Activated naive CD8-positive, alpha-beta T cell treated with anti-CD3 and anti-CD28 coated beads, Interleukin-2, amount 50 U/mL, for 24 hours (primary cell): ENCODE measurements at regions not wholly inside any gene's neighbourhood (a gene's known extent, or its start where the extent isn't known, plus 50 kb on each side); places are given as distances from the start of the nearest gene placed in this dataset.

ENCODE experiments used
- ATAC-seq: fragments of 150-1000 bp; cut with Tn5 transposase; one replicate; pipeline ENCODE4 v1.10.0; 2021
- DNase-seq: peaks from one replicate; pipeline ENCODE4 v3.0.0; 2021
- H3K27ac Mint-ChIP-seq: one replicate; pipeline ENCODE4 v1.8.0; 2021; ENCODE audit warnings: mild to moderate bottlenecking, mixed read lengths
- H3K27me3 Mint-ChIP-seq: one replicate; pipeline ENCODE4 v1.8.0; 2021; ENCODE audit warnings: mixed read lengths
- H3K36me3 Mint-ChIP-seq: one replicate; pipeline ENCODE4 v1.8.0; 2021; ENCODE audit warnings: low read depth, mixed read lengths
- H3K4me1 Mint-ChIP-seq: one replicate; pipeline ENCODE4 v1.8.0; 2021; ENCODE audit warnings: mixed read lengths
- H3K4me3 Mint-ChIP-seq: one replicate; pipeline ENCODE4 v1.8.0; 2021; ENCODE audit warnings: mild to moderate bottlenecking, moderate library complexity, mixed read lengths
- H3K9me3 Mint-ChIP-seq: one replicate; pipeline ENCODE4 v1.8.0; 2021; ENCODE audit warnings: mixed read lengths

GRCh38 chr2:111678651-111679050 is 205.3 kb downstream of the ANAPC1 start:
- ATAC-seq (no peak), DNase-seq (no peak)
- Mint-ChIP-seq H3K27me3 (peaks cover 7% of the 10 kb centered on the region), H3K36me3 (no peaks in the 10 kb centered on the region), H3K27ac (no peak overlapping the region), H3K4me1 (peaks cover 7% of the 10 kb centered on the region), H3K4me3 (no peak overlapping the region), H3K9me3 (no peaks in the 10 kb centered on the region)

DNA sequence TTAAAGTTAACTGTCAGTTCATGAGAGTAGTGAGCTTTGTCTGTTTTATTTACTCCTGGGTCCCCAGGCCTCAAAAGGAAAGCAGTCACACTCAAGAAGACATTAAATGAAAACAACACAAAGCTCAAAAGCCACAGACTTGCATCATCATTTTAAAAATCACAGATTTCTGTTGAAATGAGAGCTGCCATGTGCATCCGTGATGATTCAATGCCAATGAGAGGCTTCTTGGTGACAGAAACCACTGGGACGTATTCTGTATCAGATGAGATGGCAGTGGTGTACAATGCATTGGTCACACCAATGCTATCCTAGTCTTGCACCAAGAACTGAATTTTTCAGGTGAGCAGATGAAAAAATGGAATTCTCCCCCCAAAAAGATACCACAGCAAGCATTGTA is 204.8 kb downstream of the ANAPC1 start:
- ATAC-seq (peak; percentile 33), DNase-seq (no peak)
- H3K27ac Mint-ChIP-seq, result no peak overlapping the region
- H3K4me3 Mint-ChIP-seq, result no peak overlapping the region
- peaks cover 7% of the 10 kb centered on the region for H3K4me1 Mint-ChIP-seq
- no peaks in the 10 kb centered on the region for H3K9me3 Mint-ChIP-seq
- H3K36me3 Mint-ChIP-seq, result no peaks in the 10 kb centered on the region
- H3K27me3 Mint-ChIP-seq, result peaks cover 7% of the 10 kb centered on the region

DNA sequence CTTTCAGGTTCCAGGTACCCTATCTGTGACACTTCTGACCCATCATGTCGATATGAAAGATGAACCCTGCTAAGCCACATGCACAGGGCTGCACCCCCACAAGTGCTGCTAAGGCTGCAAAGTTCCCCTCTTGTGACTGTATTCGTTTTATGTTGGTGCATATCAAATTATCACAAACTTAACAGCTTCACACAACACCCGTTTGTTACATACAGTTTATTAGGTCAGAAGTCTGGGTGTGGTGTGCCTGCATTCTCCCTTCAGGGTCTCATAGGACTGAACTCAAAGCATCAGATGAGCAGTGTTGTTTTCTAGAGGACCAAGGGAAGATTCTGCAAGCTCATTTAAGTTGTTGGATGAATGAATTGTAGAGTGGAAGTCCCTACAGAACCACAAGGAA is 199.4 kb downstream of the ANAPC1 start:
- no peaks in the 10 kb centered on the region for H3K9me3 Mint-ChIP-seq
- no peaks in the 10 kb centered on the region for H3K4me1 Mint-ChIP-seq
- H3K36me3 Mint-ChIP-seq, result no peaks in the 10 kb centered on the region

GRCh38 chr2:111685342-111685741 is 198.7 kb downstream of the ANAPC1 start:
- H3K9me3 Mint-ChIP-seq, result no peaks in the 10 kb centered on the region
- no peak overlapping the region for H3K27ac Mint-ChIP-seq
- DNase-seq (no peak), ATAC-seq (no peak)
- H3K4me1 Mint-ChIP-seq, result no peaks in the 10 kb centered on the region
- H3K4me3 Mint-ChIP-seq, result no peak overlapping the region
- peaks cover 3% of the 10 kb centered on the region for H3K27me3 Mint-ChIP-seq
- H3K36me3 Mint-ChIP-seq, result no peaks in the 10 kb centered on the region

More for the DNA sequence above, 199.4 kb downstream of the ANAPC1 start:
- Mint-ChIP-seq H3K27me3 (peaks cover 3% of the 10 kb centered on the region), H3K27ac (no peak overlapping the region), H3K4me3 (no peak overlapping the region)
- ATAC-seq, result no peak
- no peak for DNase-seq

DNA sequence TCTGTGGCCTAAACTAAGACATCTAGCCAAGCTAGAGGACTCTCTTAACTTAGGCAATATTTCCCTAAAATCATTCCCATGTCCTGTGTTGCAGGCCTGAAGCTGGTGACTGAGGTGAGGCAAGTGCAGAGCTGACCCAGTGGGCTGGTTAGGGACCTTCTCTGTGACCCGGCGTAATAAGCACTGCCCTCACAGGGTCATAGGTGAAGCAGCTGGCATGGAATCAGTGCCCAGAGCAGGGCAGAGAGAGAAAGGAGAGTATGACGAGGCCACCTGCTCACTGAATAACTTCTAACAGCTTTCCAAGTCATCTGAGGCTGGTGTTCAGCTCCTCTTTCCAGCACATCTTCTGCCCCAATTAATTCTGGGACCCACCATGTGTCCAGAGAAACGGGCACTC is 197.0 kb downstream of the ANAPC1 start:
- Mint-ChIP-seq H3K4me1 (no peaks in the 10 kb centered on the region), H3K4me3 (no peak overlapping the region), H3K36me3 (no peaks in the 10 kb centered on the region), H3K27ac (no peak overlapping the region), H3K27me3 (peaks cover 3% of the 10 kb centered on the region), H3K9me3 (no peaks in the 10 kb centered on the region)
- DNase-seq (no peak), ATAC-seq (no peak)

- DNase-seq (no peak), ATAC-seq (no peak)
- no peak overlapping the region for H3K27ac Mint-ChIP-seq
- no peaks in the 10 kb centered on the region for H3K4me1 Mint-ChIP-seq
- no peaks in the 10 kb centered on the region for H3K9me3 Mint-ChIP-seq
- H3K4me3 Mint-ChIP-seq, result no peak overlapping the region
- H3K36me3 Mint-ChIP-seq, result no peaks in the 10 kb centered on the region
- peaks cover 3% of the 10 kb centered on the region for H3K27me3 Mint-ChIP-seq
These were observed 196.1 kb downstream of the ANAPC1 start for GRCh38 chr2:111687911-111688310.

DNA sequence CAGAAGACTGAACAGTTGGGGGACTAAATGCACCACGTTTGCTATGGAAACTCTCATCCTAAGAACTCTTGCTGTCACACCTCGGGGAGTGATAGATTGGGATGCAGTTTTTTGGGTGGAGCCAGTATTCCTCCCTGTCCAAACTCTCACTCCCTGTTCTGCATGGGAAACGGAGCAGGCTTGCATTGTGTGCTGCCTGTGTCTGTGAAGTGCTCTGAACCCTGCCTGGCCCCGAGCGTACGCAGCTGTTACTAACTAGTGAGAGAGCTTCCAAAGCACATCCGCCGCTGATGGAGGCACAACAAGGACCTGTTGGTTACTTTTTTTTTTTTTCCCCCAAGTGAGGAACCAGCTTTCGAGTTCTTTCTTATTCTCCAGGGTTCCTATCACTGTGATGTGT is 195.5 kb downstream of the ANAPC1 start:
- H3K9me3 Mint-ChIP-seq, result no peaks in the 10 kb centered on the region
- no peaks in the 10 kb centered on the region for H3K4me1 Mint-ChIP-seq
- H3K27me3 Mint-ChIP-seq, result peaks cover 3% of the 10 kb centered on the region
- DNase-seq (no peak), ATAC-seq (no peak)
- H3K4me3 Mint-ChIP-seq, result no peak overlapping the region
- H3K36me3 Mint-ChIP-seq, result no peaks in the 10 kb centered on the region
- no peak overlapping the region for H3K27ac Mint-ChIP-seq

DNA sequence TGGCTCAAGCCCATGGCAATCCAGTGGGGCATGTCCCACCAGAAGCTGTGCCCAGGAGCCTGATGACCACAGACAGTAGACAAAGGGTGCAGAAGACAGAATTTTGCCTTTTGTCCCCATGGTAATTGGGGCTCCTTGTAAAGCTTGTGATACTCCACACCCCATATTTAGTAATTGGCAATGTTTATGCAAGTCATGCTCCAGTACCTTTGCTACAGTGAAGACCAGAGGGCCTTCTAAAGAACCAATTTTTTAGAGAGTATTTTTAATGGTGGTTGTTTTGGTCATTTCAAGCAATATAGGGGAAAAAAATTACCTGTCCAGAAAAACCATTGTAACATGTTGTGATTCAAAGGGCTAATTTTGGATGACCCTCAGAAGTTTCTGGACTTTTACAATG is 194.8 kb downstream of the ANAPC1 start:
- Mint-ChIP-seq H3K27ac (no peak overlapping the region), H3K4me1 (no peaks in the 10 kb centered on the region), H3K36me3 (no peaks in the 10 kb centered on the region), H3K27me3 (peaks cover 6% of the 10 kb centered on the region), H3K4me3 (no peak overlapping the region), H3K9me3 (no peaks in the 10 kb centered on the region)
- DNase-seq (no peak), ATAC-seq (no peak)

DNA sequence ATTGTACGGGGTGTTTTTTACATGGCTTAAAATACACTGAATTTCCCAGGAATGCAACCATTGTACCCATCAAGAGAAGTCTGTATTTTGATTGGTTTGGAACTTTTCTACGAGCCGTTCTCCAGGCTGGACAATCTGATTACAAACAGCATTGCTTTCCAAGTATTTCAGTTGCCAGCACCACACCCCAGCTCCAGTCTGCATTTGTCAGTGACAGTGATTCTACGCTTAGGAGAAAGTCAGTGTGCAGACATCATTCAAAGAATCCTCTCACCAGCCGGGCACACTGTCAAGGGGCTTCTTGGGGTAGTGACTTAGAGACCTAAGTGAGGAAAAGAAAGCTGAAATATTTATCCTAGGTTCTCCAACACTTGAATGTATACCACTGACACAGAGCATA is 194.1 kb downstream of the ANAPC1 start:
- ATAC-seq, result no peak
- Mint-ChIP-seq H3K4me3 (no peak overlapping the region), H3K27ac (no peak overlapping the region), H3K27me3 (peaks cover 7% of the 10 kb centered on the region), H3K9me3 (no peaks in the 10 kb centered on the region), H3K4me1 (no peaks in the 10 kb centered on the region), H3K36me3 (no peaks in the 10 kb centered on the region)
- DNase-seq, result no peak

- DNase-seq (no peak), ATAC-seq (no peak)
- peaks cover 8% of the 10 kb centered on the region for H3K27me3 Mint-ChIP-seq
- no peaks in the 10 kb centered on the region for H3K9me3 Mint-ChIP-seq
- H3K27ac Mint-ChIP-seq, result no peak overlapping the region
- H3K36me3 Mint-ChIP-seq, result no peaks in the 10 kb centered on the region
- H3K4me1 Mint-ChIP-seq, result no peaks in the 10 kb centered on the region
- H3K4me3 Mint-ChIP-seq, result no peak overlapping the region
These were observed 192.7 kb downstream of the ANAPC1 start for GRCh38 chr2:111691164-111691875.

- Mint-ChIP-seq H3K4me1 (no peaks in the 10 kb centered on the region), H3K27ac (no peak overlapping the region), H3K4me3 (no peak overlapping the region), H3K9me3 (no peaks in the 10 kb centered on the region), H3K27me3 (peaks cover 8% of the 10 kb centered on the region), H3K36me3 (no peaks in the 10 kb centered on the region)
- ATAC-seq, result no peak
- no peak for DNase-seq
These were observed 191.7 kb downstream of the ANAPC1 start for GRCh38 chr2:111692311-111692710.

DNA sequence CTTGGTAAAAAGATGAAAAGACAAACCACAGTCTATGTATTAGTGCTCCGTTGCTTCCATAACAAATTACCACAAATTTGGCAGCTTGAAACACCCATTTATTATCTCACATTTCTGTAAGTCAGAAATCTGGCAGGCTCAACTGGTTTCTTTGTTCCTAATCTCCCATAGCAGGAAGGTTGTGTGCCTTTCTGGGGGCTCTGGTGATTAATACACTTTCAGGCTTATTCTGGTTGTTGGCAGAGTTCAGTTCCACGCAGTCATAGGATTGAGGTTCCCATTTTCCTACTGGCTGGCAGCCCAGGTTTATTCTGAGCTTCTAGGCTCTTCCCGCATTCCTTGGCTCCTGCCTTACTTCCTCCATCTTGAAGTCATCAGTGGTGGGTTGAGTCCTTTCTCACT is 189.3 kb downstream of the ANAPC1 start:
- Mint-ChIP-seq H3K4me3 (no peak overlapping the region), H3K4me1 (peaks cover 18% of the 10 kb centered on the region), H3K9me3 (no peaks in the 10 kb centered on the region), H3K27me3 (peaks cover 11% of the 10 kb centered on the region), H3K36me3 (peaks cover 3% of the 10 kb centered on the region), H3K27ac (no peak overlapping the region)
- no peak for DNase-seq
- ATAC-seq, result no peak

DNA sequence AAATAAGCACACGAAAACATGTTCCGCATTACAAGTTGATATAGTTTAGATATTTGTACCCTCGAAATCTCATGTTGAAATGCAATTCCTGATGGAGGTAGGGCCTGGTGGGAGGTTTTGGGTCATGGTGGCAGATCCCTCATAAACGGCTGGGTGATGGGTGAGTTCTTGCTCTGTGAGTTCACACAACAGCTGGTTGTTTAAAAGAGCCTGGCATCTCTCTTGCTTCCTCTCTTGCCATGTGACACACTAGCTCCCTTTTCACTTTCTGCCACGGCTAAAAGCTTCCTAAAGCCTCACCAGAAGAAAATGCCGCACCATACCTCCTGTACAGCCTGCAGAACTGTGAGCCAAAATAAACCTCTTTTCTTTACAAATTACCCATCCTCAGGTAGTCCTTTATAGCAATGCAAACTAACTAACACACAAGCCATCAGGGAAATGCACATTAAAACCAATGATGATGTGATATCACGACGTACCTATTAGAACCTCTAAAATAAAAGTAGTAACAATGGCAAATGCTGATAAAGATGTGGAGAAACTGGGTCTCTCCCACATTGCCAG is 188.5 kb downstream of the ANAPC1 start:
- H3K27me3 Mint-ChIP-seq, result peaks cover 11% of the 10 kb centered on the region
- no peaks in the 10 kb centered on the region for H3K9me3 Mint-ChIP-seq
- peaks cover 3% of the 10 kb centered on the region for H3K36me3 Mint-ChIP-seq
- H3K4me1 Mint-ChIP-seq, result peaks cover 18% of the 10 kb centered on the region
- no peak overlapping the region for H3K4me3 Mint-ChIP-seq
- DNase-seq (no peak), ATAC-seq (no peak)
- H3K27ac Mint-ChIP-seq, result no peak overlapping the region

DNA sequence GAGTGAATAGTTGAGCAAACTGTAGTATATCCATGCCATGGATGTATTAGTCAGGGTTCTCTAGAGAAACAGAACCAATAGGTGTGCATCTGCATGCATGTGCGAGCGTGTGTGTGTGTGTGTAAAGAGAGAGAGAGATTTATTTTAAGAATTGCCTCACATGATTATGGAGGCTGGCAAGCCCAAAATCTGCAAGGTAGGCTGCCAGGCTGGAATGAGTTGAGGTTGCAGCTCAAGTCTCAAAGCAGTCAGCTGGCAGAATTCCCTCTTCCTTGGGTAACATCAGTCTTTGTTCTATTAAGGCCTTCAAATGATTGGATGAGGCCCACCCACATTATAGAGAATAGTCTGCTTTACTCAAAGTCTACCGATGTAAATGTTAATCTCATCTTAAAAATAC is 187.8 kb downstream of the ANAPC1 start:
- Mint-ChIP-seq H3K27me3 (peaks cover 11% of the 10 kb centered on the region), H3K9me3 (no peaks in the 10 kb centered on the region), H3K4me1 (peaks cover 20% of the 10 kb centered on the region), H3K4me3 (no peak overlapping the region), H3K36me3 (peaks cover 3% of the 10 kb centered on the region), H3K27ac (no peak overlapping the region)
- DNase-seq, result no peak
- ATAC-seq, result no peak

GRCh38 chr2:111697560-111697959 is 186.4 kb downstream of the ANAPC1 start:
- Mint-ChIP-seq H3K4me3 (no peak overlapping the region), H3K27ac (no peak overlapping the region), H3K36me3 (peaks cover 3% of the 10 kb centered on the region), H3K9me3 (no peaks in the 10 kb centered on the region), H3K4me1 (peaks cover 28% of the 10 kb centered on the region), H3K27me3 (peaks cover 17% of the 10 kb centered on the region)
- DNase-seq (no peak), ATAC-seq (no peak)

GRCh38 chr2:111698089-111698488 is 185.9 kb downstream of the ANAPC1 start:
- no peak overlapping the region for H3K4me3 Mint-ChIP-seq
- peaks cover 28% of the 10 kb centered on the region for H3K4me1 Mint-ChIP-seq
- peaks cover 3% of the 10 kb centered on the region for H3K36me3 Mint-ChIP-seq
- ATAC-seq (no peak), DNase-seq (no peak)
- peaks cover 21% of the 10 kb centered on the region for H3K27me3 Mint-ChIP-seq
- H3K27ac Mint-ChIP-seq, result no peak overlapping the region
- H3K9me3 Mint-ChIP-seq, result no peaks in the 10 kb centered on the region
